Uterus (tissue), 2 donors: ENCODE measurements at regions not wholly inside any gene's neighbourhood (a gene's known extent, or its start where the extent isn't known, plus 50 kb on each side); places are given as distances from the start of the nearest gene placed in this dataset.

Experiments
- CTCF ChIP-seq, 4 experiments: fragments of 200-600 bp in 2 of 4; fragments of 450-650 bp in 2 of 4; sonication (generic) in 2 of 4; IDR thresholded peaks; one replicate each; pipeline ENCODE4 v1.5.1; 2016 to 2019; ENCODE audit warnings: antibody characterized with exemption in 4 of 4, mild to moderate bottlenecking in 2 of 4, moderate library complexity in 1 of 4
- POLR2A ChIP-seq, 2 donors: fragments of 450-650 bp; IDR thresholded peaks; one replicate each; pipeline ENCODE4 v1.6.1; 2016; ENCODE audit warnings: antibody characterized with exemption in 2 of 2, mild to moderate bottlenecking in 1 of 2, moderate library complexity in 1 of 2

GRCh38 chr3:144499001-144499930, 527.6 kb downstream of the DIPK2A start:
- no peak for TF ChIP-seq CTCF (IDR thresholded peaks at IDR 0.05)
- TF ChIP-seq POLR2A (IDR thresholded peaks at IDR 0.05), result no peak
